Liver (tissue), 8 donors: ENCODE measurements at regions not wholly inside any gene's neighbourhood (a gene's known extent, or its start where the extent isn't known, plus 50 kb on each side); places are given as distances from the start of the nearest gene placed in this dataset.
A peak's percentile ranks its signal among the peaks of the same experiment; 100 is the strongest.
"Not testable (repeated sequence)": the region's sequence is repeated elsewhere in the genome, so short reads cannot be mapped to it uniquely, and the experiment has no call there.

Experiments used
- DNase-seq: peaks from one replicate; pipeline ENCODE4 v3.0.0-alpha.2; 2017; ENCODE audit warnings: low spot score
- H3K27ac ChIP-seq, 2 donors: one replicate each; pipeline ENCODE4 v1.7.0; 2013; ENCODE audit warnings: inconsistent platforms in 2 of 2, low read length in 2 of 2, control low read depth in 1 of 2, low read depth in 1 of 2, mild to moderate bottlenecking in 1 of 2
- H3K27me3 ChIP-seq, 4 donors: one replicate each; pipeline versions ENCODE4 v1.6.1 to v1.7.0; 2013; ENCODE audit warnings: low read length in 3 of 4, inconsistent platforms in 1 of 4, mild to moderate bottlenecking in 1 of 4, moderate library complexity in 1 of 4; ENCODE audit not compliant: control insufficient read depth in 4 of 4, insufficient read depth in 4 of 4
- H3K36me3 ChIP-seq, 4 donors: one replicate each; pipeline versions ENCODE4 v1.6.1 to v1.7.0; 2013; ENCODE audit warnings: low read length in 3 of 4, mild to moderate bottlenecking in 3 of 4, low read depth in 1 of 4, moderate library complexity in 1 of 4; ENCODE audit not compliant: control insufficient read depth in 4 of 4, insufficient read depth in 3 of 4
- H3K4me1 ChIP-seq, 4 donors: one replicate each; pipeline versions ENCODE4 v1.6.1 to v1.7.0; 2013; ENCODE audit warnings: low read length in 3 of 4, mild to moderate bottlenecking in 3 of 4, moderate library complexity in 1 of 4; ENCODE audit not compliant: control insufficient read depth in 4 of 4, insufficient read depth in 4 of 4
- H3K4me3 ChIP-seq, 3 donors: one replicate each; pipeline versions ENCODE4 v1.6.1 to v1.7.0; 2013; ENCODE audit warnings: low read length in 3 of 3, control low read depth in 1 of 3, low read depth in 1 of 3, mild to moderate bottlenecking in 1 of 3
- H3K9ac ChIP-seq, 2 donors: one replicate each; pipeline ENCODE4 v1.7.0; 2013; ENCODE audit warnings: low read length in 2 of 2, mild to moderate bottlenecking in 2 of 2, moderate library complexity in 2 of 2, control low read depth in 1 of 2, low read depth in 1 of 2
- H3K9me3 ChIP-seq, 4 donors: one replicate each; pipeline versions ENCODE4 v1.6.1 to v1.7.0; 2013; ENCODE audit warnings: low read length in 3 of 4; ENCODE audit not compliant: control insufficient read depth in 4 of 4
- EGR1 ChIP-seq, 2 donors: IDR thresholded peaks; 2 replicates each; pipeline ENCODE4 v1.6.1; 2016 to 2018; ENCODE audit warnings: antibody characterized with exemption in 2 of 2, low read depth in 2 of 2
- FOXA1 ChIP-seq: IDR thresholded peaks from 2 replicates; pipeline ENCODE4 v1.6.1; 2016; ENCODE audit warnings: antibody characterized with exemption
- HNF4A ChIP-seq, 2 donors: conservative IDR thresholded peaks; 2 replicates each; pipeline ENCODE4 v1.6.1; 2016; ENCODE audit warnings: antibody characterized with exemption in 2 of 2, mild to moderate bottlenecking in 2 of 2
- HNF4G ChIP-seq: IDR thresholded peaks from 2 replicates; pipeline ENCODE4 v1.6.1; 2016; ENCODE audit warnings: antibody characterized with exemption
- RAD21 ChIP-seq, 2 donors: IDR thresholded peaks; 2 replicates each; pipeline ENCODE4 v1.6.1; 2016; ENCODE audit warnings: antibody characterized with exemption in 2 of 2, mild to moderate bottlenecking in 2 of 2
- RXRA ChIP-seq, 2 donors: IDR thresholded peaks; 2 replicates each; pipeline ENCODE4 v1.6.1; 2017 to 2018; ENCODE audit warnings: antibody characterized with exemption in 2 of 2, mild to moderate bottlenecking in 1 of 2
- SP1 ChIP-seq: IDR thresholded peaks from 2 replicates; pipeline ENCODE4 v1.6.1; 2018; ENCODE audit warnings: antibody characterized with exemption, mild to moderate bottlenecking
- TAF1 ChIP-seq: conservative IDR thresholded peaks from 2 replicates; pipeline ENCODE4 v1.6.1; 2016; ENCODE audit warnings: antibody characterized with exemption, mild to moderate bottlenecking
- whole genome bisulfite sequencing: extraction: QIAGEN DNeasy Blood & Tissue Kit; methylation state at CpG from one replicate; pipeline ENCODE4 v1.1.7; 2013; 5-methylcytosine and 5-hydroxymethylcytosine counted together
- TF ChIP-seq, protein P1 (sequence below): IDR thresholded peaks from 2 replicates; pipeline ENCODE4 v1.6.1; 2016; ENCODE audit warnings: antibody characterized with exemption
- TF ChIP-seq, protein P2 (sequence below): IDR thresholded peaks from 2 replicates; pipeline ENCODE4 v1.6.1; 2016; ENCODE audit warnings: antibody characterized with exemption
- TF ChIP-seq, protein P3 (sequence below): IDR thresholded peaks from 2 replicates; pipeline ENCODE4 v1.6.1; 2016; ENCODE audit warnings: antibody characterized with exemption
- TF ChIP-seq, protein P4 (sequence below): fragments of 150-350 bp; IDR thresholded peaks from 2 replicates; pipeline ENCODE4 v1.5.1; 2017; ENCODE audit warnings: improper control_type of control experiment, low read depth, low read length; ENCODE audit not compliant: missing input control
- TF ChIP-seq, protein P5 (sequence below): IDR thresholded peaks from 2 replicates; pipeline ENCODE4 v1.6.1; 2016; ENCODE audit warnings: antibody characterized with exemption, mild to moderate bottlenecking
- donor health status: healthy.
- donor health status: healthy.
- donor health status: healthy.
- donor health status: healthy.
- donor health status: healthy.

DNA sequence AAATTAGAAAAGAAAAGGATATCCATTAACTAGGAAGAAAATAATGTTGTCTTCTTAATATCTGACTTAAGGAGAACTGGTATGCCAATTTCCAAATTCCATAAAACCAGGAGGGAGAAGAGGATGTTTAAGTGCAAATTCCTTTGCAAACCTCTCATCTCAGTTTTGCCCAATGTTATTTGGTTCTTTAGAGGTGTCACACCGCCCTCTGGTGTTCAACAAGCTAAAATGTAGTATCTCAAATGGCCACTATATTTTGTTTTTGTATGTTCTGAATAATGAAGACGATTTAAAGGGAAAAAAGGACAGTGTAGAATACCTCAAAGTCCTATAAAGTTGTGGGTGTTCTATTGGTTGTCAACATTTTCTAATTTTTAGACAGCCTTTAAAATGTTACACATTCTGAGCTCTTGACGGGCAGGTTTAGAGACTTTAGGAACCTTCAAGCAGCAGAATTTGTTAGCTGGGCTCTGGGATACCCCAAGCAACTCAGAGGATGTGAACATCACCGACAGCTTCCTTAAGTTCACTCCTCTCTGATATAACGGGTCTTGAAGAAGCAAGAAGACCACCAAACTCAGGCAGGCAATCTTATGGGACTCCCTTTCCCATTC lies 458.3 kb downstream of the MFSD1 start:
- H3K36me3 ChIP-seq: no peaks in the 10 kb centered on the region
- no peaks in the 10 kb centered on the region for H3K27me3 ChIP-seq
- TF ChIP-seq FOXA1 (no peak), HNF4G (no peak), RXRA (IDR thresholded peaks at IDR 0.05) (no peak), EGR1 (IDR thresholded peaks at IDR 0.05; ENCODE audit: low read depth in 2 of 2) (no peak), TAF1 (no peak), SP1 (no peak), HNF4A (conservative IDR thresholded peaks at IDR 0.05) (no peak), RAD21 (IDR thresholded peaks at IDR 0.05) (peak; percentile 90 to 92)
- TF ChIP-seq, protein P1, sequence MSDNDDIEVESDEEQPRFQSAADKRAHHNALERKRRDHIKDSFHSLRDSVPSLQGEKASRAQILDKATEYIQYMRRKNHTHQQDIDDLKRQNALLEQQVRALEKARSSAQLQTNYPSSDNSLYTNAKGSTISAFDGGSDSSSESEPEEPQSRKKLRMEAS: no peak
- TF ChIP-seq, protein P2, sequence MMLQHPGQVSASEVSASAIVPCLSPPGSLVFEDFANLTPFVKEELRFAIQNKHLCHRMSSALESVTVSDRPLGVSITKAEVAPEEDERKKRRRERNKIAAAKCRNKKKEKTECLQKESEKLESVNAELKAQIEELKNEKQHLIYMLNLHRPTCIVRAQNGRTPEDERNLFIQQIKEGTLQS: no peak
- TF ChIP-seq, protein P3, sequence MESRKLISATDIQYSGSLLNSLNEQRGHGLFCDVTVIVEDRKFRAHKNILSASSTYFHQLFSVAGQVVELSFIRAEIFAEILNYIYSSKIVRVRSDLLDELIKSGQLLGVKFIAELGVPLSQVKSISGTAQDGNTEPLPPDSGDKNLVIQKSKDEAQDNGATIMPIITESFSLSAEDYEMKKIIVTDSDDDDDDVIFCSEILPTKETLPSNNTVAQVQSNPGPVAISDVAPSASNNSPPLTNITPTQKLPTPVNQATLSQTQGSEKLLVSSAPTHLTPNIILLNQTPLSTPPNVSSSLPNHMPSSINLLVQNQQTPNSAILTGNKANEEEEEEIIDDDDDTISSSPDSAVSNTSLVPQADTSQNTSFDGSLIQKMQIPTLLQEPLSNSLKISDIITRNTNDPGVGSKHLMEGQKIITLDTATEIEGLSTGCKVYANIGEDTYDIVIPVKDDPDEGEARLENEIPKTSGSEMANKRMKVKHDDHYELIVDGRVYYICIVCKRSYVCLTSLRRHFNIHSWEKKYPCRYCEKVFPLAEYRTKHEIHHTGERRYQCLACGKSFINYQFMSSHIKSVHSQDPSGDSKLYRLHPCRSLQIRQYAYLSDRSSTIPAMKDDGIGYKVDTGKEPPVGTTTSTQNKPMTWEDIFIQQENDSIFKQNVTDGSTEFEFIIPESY: no peak
- TF ChIP-seq, protein P4, sequence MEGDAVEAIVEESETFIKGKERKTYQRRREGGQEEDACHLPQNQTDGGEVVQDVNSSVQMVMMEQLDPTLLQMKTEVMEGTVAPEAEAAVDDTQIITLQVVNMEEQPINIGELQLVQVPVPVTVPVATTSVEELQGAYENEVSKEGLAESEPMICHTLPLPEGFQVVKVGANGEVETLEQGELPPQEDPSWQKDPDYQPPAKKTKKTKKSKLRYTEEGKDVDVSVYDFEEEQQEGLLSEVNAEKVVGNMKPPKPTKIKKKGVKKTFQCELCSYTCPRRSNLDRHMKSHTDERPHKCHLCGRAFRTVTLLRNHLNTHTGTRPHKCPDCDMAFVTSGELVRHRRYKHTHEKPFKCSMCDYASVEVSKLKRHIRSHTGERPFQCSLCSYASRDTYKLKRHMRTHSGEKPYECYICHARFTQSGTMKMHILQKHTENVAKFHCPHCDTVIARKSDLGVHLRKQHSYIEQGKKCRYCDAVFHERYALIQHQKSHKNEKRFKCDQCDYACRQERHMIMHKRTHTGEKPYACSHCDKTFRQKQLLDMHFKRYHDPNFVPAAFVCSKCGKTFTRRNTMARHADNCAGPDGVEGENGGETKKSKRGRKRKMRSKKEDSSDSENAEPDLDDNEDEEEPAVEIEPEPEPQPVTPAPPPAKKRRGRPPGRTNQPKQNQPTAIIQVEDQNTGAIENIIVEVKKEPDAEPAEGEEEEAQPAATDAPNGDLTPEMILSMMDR: peak; percentile 77
- TF ChIP-seq, protein P5, sequence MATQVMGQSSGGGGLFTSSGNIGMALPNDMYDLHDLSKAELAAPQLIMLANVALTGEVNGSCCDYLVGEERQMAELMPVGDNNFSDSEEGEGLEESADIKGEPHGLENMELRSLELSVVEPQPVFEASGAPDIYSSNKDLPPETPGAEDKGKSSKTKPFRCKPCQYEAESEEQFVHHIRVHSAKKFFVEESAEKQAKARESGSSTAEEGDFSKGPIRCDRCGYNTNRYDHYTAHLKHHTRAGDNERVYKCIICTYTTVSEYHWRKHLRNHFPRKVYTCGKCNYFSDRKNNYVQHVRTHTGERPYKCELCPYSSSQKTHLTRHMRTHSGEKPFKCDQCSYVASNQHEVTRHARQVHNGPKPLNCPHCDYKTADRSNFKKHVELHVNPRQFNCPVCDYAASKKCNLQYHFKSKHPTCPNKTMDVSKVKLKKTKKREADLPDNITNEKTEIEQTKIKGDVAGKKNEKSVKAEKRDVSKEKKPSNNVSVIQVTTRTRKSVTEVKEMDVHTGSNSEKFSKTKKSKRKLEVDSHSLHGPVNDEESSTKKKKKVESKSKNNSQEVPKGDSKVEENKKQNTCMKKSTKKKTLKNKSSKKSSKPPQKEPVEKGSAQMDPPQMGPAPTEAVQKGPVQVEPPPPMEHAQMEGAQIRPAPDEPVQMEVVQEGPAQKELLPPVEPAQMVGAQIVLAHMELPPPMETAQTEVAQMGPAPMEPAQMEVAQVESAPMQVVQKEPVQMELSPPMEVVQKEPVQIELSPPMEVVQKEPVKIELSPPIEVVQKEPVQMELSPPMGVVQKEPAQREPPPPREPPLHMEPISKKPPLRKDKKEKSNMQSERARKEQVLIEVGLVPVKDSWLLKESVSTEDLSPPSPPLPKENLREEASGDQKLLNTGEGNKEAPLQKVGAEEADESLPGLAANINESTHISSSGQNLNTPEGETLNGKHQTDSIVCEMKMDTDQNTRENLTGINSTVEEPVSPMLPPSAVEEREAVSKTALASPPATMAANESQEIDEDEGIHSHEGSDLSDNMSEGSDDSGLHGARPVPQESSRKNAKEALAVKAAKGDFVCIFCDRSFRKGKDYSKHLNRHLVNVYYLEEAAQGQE: no peak
- H3K9me3 ChIP-seq: no peaks in the 10 kb centered on the region
- H3K4me1 ChIP-seq: peaks cover 0 to 4% (median 2%) of the 10 kb centered on the region in 4 donors
- no peak for DNase-seq
- H3K27ac ChIP-seq: no peak overlapping the region
- WGBS: 18% methylated on average over 5 of the region's 5 CpGs
- no peak overlapping the region for H3K4me3 ChIP-seq
- no peak overlapping the region for H3K9ac ChIP-seq

DNA sequence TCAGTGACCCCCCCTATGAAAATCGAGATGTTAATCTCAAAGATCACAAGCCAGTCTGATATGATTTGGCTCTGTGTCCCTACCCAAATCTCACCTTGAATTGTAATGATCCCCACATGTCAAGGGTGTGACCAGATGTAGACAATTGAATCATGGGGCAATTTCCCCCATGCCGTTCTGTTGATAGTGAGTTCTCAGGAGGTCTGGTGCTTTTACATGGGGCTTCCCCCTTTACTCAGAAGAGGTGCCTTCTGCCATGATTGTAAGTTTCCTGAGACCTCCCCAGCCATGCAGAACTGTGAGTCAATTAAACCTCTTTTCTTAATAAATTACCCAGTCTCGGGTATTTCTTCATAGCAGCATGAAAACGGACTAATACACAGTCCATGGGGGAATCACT lies 459.5 kb downstream of the MFSD1 start:
- WGBS: 61% methylated on average over 4 of the region's 4 CpGs
- H3K27me3 ChIP-seq, H3K9me3 ChIP-seq, H3K9ac ChIP-seq, DNase-seq, H3K36me3 ChIP-seq, H3K4me3 ChIP-seq, H3K4me1 ChIP-seq, H3K27ac ChIP-seq: not testable (repeated sequence)
